Calu3 (cell line): ENCODE measurements at regions not wholly inside any gene's neighbourhood (a gene's known extent, or its start where the extent isn't known, plus 50 kb on each side); places are given as distances from the start of the nearest gene placed in this dataset.

Experiments used
- BruUV-seq: library from RNA; stranded (reverse); fragments of 400-500 nt; replicated peaks from 2 replicates; lab custom pipeline; 2021; lab: Mats Ljungman, UMichigan
- CTCF ChIA-PET: fragments of 300-600 bp; sonication (Branson Sonifier 250); formaldehyde crosslinking; loops from one replicate; lab custom pipeline; 2022; ENCODE audit warnings: antibody characterized with exemption; lab: Charles Lee
- DNase-seq: peaks from one replicate; pipeline ENCODE4 v3.0.0; 2022
- H3K27ac Mint-ChIP-seq: one replicate; pipeline ENCODE4 v1.8.0; 2022; ENCODE audit warnings: mixed read lengths; ENCODE audit not compliant: unreplicated experiment
- H3K27me3 Mint-ChIP-seq: one replicate; pipeline ENCODE4 v1.8.0; 2022; ENCODE audit warnings: mixed read lengths; ENCODE audit not compliant: unreplicated experiment
- H3K36me3 Mint-ChIP-seq: one replicate; pipeline ENCODE4 v1.8.0; 2022; ENCODE audit warnings: mild to moderate bottlenecking, moderate library complexity, mixed read lengths; ENCODE audit not compliant: insufficient read depth, unreplicated experiment
- H3K4me1 Mint-ChIP-seq: one replicate; pipeline ENCODE4 v1.8.0; 2022; ENCODE audit warnings: mild to moderate bottlenecking, low read depth, mixed read lengths; ENCODE audit not compliant: unreplicated experiment
- H3K4me3 Mint-ChIP-seq: one replicate; pipeline ENCODE4 v1.8.0; 2022; ENCODE audit warnings: mild to moderate bottlenecking, low read depth, moderate library complexity, mixed read lengths; ENCODE audit not compliant: unreplicated experiment
- H3K9me3 Mint-ChIP-seq: one replicate; pipeline ENCODE4 v1.8.0; 2022; ENCODE audit warnings: low read depth, mixed read lengths; ENCODE audit not compliant: unreplicated experiment
- intact Hi-C: fragments of 100-400 bp; cut with micrococcal nuclease; formaldehyde crosslinking; loops from one replicate; pipeline ENCODE4 v1.10.0; 2022; ENCODE audit not compliant: unreplicated experiment
- TF ChIP-seq, protein P1 (sequence below): fragments of 200-600 bp; IDR thresholded peaks from one replicate; pipeline ENCODE4 v1.8.0; 2022; ENCODE audit warnings: antibody characterized with exemption; ENCODE audit not compliant: unreplicated experiment

DNA sequence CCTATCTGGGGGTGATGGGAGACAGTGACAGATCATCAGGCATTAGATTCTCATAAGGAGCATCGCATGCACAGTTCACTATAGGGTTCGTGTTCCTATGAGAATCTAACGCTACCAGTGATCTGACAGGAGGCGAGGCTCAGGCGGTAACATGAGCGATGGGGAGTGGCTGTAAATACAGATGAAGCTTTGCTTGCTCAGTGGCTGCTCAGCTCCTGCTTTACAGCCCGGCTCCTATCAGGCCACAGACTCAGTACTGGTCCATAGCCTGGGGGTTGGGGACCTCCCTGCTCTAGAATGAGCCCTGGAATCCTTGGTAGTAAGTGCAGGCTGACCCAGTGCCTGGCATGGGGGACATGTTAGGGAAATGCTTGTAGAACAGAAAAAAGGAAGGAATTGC is 426.0 kb downstream of the TYW1 start:
- TF ChIP-seq, protein P1, sequence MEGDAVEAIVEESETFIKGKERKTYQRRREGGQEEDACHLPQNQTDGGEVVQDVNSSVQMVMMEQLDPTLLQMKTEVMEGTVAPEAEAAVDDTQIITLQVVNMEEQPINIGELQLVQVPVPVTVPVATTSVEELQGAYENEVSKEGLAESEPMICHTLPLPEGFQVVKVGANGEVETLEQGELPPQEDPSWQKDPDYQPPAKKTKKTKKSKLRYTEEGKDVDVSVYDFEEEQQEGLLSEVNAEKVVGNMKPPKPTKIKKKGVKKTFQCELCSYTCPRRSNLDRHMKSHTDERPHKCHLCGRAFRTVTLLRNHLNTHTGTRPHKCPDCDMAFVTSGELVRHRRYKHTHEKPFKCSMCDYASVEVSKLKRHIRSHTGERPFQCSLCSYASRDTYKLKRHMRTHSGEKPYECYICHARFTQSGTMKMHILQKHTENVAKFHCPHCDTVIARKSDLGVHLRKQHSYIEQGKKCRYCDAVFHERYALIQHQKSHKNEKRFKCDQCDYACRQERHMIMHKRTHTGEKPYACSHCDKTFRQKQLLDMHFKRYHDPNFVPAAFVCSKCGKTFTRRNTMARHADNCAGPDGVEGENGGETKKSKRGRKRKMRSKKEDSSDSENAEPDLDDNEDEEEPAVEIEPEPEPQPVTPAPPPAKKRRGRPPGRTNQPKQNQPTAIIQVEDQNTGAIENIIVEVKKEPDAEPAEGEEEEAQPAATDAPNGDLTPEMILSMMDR = no peak
- no peaks in the 10 kb centered on the region for H3K27me3 Mint-ChIP-seq
- no peaks in the 10 kb centered on the region for H3K4me1 Mint-ChIP-seq
- H3K4me3 Mint-ChIP-seq = no peak overlapping the region
- no peak for DNase-seq
- H3K9me3 Mint-ChIP-seq = peaks cover 3% of the 10 kb centered on the region
- BruUV-seq = no TSS peak
- no peak overlapping the region for H3K27ac Mint-ChIP-seq
- intact Hi-C loops = no loop called here
- no peaks in the 10 kb centered on the region for H3K36me3 Mint-ChIP-seq
- CTCF ChIA-PET = no interaction called here

DNA sequence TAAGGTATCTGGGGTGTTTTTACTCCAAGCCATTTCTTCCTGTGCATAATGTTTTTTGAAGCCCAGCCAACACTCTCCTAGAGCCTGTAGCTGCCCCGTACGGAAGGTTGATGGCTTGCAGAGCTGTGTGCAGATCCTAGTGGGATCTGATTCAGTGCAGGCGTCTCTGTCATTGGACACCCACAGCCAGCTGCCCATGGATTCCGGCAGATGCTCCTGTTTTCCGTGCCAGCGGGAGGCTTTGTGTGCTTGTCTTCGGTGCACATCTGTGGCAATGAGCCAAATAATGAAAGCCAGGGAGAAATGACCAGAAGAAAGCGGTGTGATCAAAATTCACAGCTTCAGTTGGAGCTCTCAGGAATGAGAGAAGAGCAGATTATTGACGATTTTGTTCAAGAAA is 426.4 kb downstream of the TYW1 start:
- no peak for DNase-seq
- Mint-ChIP-seq H3K9me3 (peaks cover 3% of the 10 kb centered on the region), H3K27me3 (no peaks in the 10 kb centered on the region), H3K27ac (no peak overlapping the region), H3K4me3 (no peak overlapping the region), H3K36me3 (no peaks in the 10 kb centered on the region), H3K4me1 (no peaks in the 10 kb centered on the region)
- TF ChIP-seq, protein P1 = no peak
- intact Hi-C loops = no loop called here
- CTCF ChIA-PET = no interaction called here
- BruUV-seq = no TSS peak

DNA sequence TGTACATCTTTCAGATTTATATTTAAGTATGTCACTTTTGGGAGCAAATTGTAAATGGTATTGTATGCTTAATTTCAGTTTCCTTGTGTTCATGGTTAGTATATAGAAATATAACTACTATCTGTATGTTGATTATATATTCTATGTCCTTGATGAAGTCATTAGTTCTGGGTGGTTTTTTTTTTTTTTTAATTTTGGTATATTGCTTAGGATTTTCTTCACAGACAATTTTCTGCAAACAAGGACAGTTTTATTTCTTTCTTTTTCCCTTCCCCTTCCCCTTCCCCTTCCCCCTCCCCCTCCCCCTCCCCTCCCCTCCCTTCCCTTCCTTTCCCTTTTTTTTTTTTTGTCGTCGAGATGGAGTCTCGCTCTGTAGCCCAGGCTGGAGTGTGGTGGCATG is 430.0 kb downstream of the TYW1 start:
- no peaks in the 10 kb centered on the region for H3K9me3 Mint-ChIP-seq
- DNase-seq = no peak
- intact Hi-C loops = no loop called here
- CTCF ChIA-PET = no interaction called here
- BruUV-seq = no TSS peak
- no peaks in the 10 kb centered on the region for H3K27me3 Mint-ChIP-seq
- H3K4me1 Mint-ChIP-seq = no peaks in the 10 kb centered on the region
- no peak overlapping the region for H3K27ac Mint-ChIP-seq
- TF ChIP-seq, protein P1 = no peak
- no peaks in the 10 kb centered on the region for H3K36me3 Mint-ChIP-seq
- H3K4me3 Mint-ChIP-seq = no peak overlapping the region

DNA sequence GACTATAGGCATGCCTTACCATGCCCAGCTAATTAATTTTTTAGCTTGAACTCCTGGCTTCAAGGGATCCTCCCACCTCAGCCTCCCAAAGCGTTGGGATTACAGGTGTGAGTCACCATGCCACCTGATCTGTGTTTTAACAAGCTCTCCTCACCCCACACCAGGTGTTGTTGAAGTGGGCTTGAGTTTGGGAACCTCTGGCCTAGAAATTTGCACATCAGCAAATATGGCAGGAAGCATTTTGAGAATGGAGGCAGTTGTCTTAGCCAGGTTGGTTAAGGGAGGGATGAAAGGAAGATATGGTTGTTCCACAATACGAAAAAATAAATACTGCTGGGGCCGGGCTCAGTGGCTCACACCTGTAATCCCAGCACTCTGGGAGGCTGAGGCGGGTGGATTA is 433.1 kb downstream of the TYW1 start:
- CTCF ChIA-PET = no interaction called here
- no peaks in the 10 kb centered on the region for H3K36me3 Mint-ChIP-seq
- no peaks in the 10 kb centered on the region for H3K9me3 Mint-ChIP-seq
- intact Hi-C loops = no loop called here
- no peaks in the 10 kb centered on the region for H3K27me3 Mint-ChIP-seq
- no peaks in the 10 kb centered on the region for H3K4me1 Mint-ChIP-seq
- no peak overlapping the region for H3K27ac Mint-ChIP-seq
- no peak overlapping the region for H3K4me3 Mint-ChIP-seq
- no peak for DNase-seq
- no TSS peak for BruUV-seq
- TF ChIP-seq, protein P1 = no peak
